Esophagus squamous epithelium (tissue), 5 donors: ENCODE measurements at regions not wholly inside any gene's neighbourhood (a gene's known extent, or its start where the extent isn't known, plus 50 kb on each side); places are given as distances from the start of the nearest gene placed in this dataset.

Experiments used
- DNase-seq: peaks from one replicate; lab custom pipeline; 2025; lab: John Stamatoyannopoulos, UW
- H3K27ac ChIP-seq, 4 donors: fragments of 200-600 bp; sonication (generic); one replicate each; pipeline ENCODE4 v1.5.1; 2016 to 2019; ENCODE audit warnings: mild to moderate bottlenecking in 1 of 4
- H3K27me3 ChIP-seq, 4 donors: fragments of 200-600 bp; sonication (generic); 1 replicate in 3 of 4; 2 replicates in 1 of 4; pipeline versions ENCODE4 v1.5.1 to v1.6.0; 2017 to 2021; ENCODE audit warnings: antibody characterized with exemption in 1 of 4
- H3K36me3 ChIP-seq, 3 donors: fragments of 200-600 bp; sonication (generic); one replicate each; pipeline ENCODE4 v1.5.1; 2016 to 2019
- H3K4me1 ChIP-seq, 3 donors: fragments of 200-600 bp; sonication (generic); one replicate each; pipeline ENCODE4 v1.5.1; 2017 to 2019
- H3K4me3 ChIP-seq, 4 donors: fragments of 200-600 bp; sonication (generic); 1 replicate in 3 of 4; 2 replicates in 1 of 4; pipeline ENCODE4 v1.5.1; 2016 to 2019; ENCODE audit warnings: mild to moderate bottlenecking in 2 of 4, moderate library complexity in 1 of 4
- H3K9me3 ChIP-seq, 3 donors: fragments of 200-600 bp; sonication (generic); one replicate each; pipeline ENCODE4 v1.5.1; 2016 to 2019
- CTCF ChIP-seq, 6 experiments: fragments of 450-650 bp in 4 of 6; fragments of 200-600 bp in 2 of 6; sonication (generic) in 2 of 6; IDR thresholded peaks; one replicate each; pipeline ENCODE4 v1.5.1; 2016 to 2019; ENCODE audit warnings: antibody characterized with exemption in 6 of 6, mild to moderate bottlenecking in 4 of 6, moderate library complexity in 4 of 6
- POLR2A ChIP-seq, 4 donors: fragments of 450-650 bp; IDR thresholded peaks; one replicate each; pipeline ENCODE4 v1.6.1; 2017; ENCODE audit warnings: antibody characterized with exemption in 4 of 4, mild to moderate bottlenecking in 4 of 4, moderate library complexity in 3 of 4
- WGBS, 2 donors: methylation state at CpG; one replicate each; pipeline ENCODE4 v1.1.5; 2018; 5-methylcytosine and 5-hydroxymethylcytosine counted together
- intact Hi-C: fragments of 100-400 bp; cut with DNase I; formaldehyde crosslinking; loops from one replicate; pipeline ENCODE4 v1.15.0; 2022
- donor health status: DM: yes; HTN: yes; CAD: no.

GRCh38 chr10:45564303-45564959 lies 108.1 kb downstream of the ZFAND4 start:
- no peak for DNase-seq
- Histone ChIP-seq H3K4me3 (no peak overlapping the region), H3K4me1 (peaks cover 0 to 9% (median 0%) of the 10 kb centered on the region in 3 donors), H3K27ac (no peak overlapping the region), H3K27me3 (no peaks in the 10 kb centered on the region), H3K9me3 (no peaks in the 10 kb centered on the region), H3K36me3 (peaks cover 0 to 5% (median 0%) of the 10 kb centered on the region in 3 donors)
- TF ChIP-seq POLR2A (IDR thresholded peaks at IDR 0.05) (no peak), CTCF (IDR thresholded peaks at IDR 0.05) (no peak)
- WGBS, 2 donors: 87 to 97% methylated on average over 3 of the region's 3 CpGs
- intact Hi-C loops: no loop called here

- no peak for DNase-seq
- H3K27ac ChIP-seq: no peak overlapping the region
- no peaks in the 10 kb centered on the region for H3K9me3 ChIP-seq
- H3K36me3 ChIP-seq: peaks cover 0 to 5% (median 0%) of the 10 kb centered on the region in 3 donors
- intact Hi-C loops: no loop called here
- TF ChIP-seq CTCF (IDR thresholded peaks at IDR 0.05): no peak
- TF ChIP-seq POLR2A (IDR thresholded peaks at IDR 0.05): no peak
- H3K27me3 ChIP-seq: no peaks in the 10 kb centered on the region
- no peak overlapping the region for H3K4me3 ChIP-seq
- H3K4me1 ChIP-seq: peaks cover 0 to 18% (median 0%) of the 10 kb centered on the region in 3 donors
Measured at GRCh38 chr10:45561952-45562351, 110.6 kb downstream of the ZFAND4 start.

GRCh38 chr10:45560262-45560661 lies 112.3 kb downstream of the ZFAND4 start:
- Histone ChIP-seq H3K27ac (no peak overlapping the region), H3K4me3 (no peak overlapping the region), H3K27me3 (no peaks in the 10 kb centered on the region), H3K9me3 (no peaks in the 10 kb centered on the region), H3K36me3 (peaks cover 0 to 5% (median 0%) of the 10 kb centered on the region in 3 donors), H3K4me1 (peaks cover 0 to 18% (median 0%) of the 10 kb centered on the region in 3 donors)
- intact Hi-C loops: no loop called here
- TF ChIP-seq CTCF (IDR thresholded peaks at IDR 0.05) (no peak), POLR2A (IDR thresholded peaks at IDR 0.05) (no peak)
- DNase-seq: no peak
- whole genome bisulfite sequencing, 2 donors: 85 to 90% methylated on average over 6 to 10 of the region's 10 CpGs

- TF ChIP-seq POLR2A (IDR thresholded peaks at IDR 0.05) (no peak), CTCF (IDR thresholded peaks at IDR 0.05) (no peak)
- intact Hi-C loops: no loop called here
- no peak overlapping the region for H3K27ac ChIP-seq
Measured at GRCh38 chr10:45558425-45558824, 114.1 kb downstream of the ZFAND4 start.

GRCh38 chr10:45557275-45557905 lies 115.2 kb downstream of the ZFAND4 start:
- 61 to 64% methylated on average over 9 of the region's 9 CpGs for WGBS, 2 donors
- no peak for DNase-seq
- Histone ChIP-seq H3K4me1 (peaks cover 0 to 25% (median 6%) of the 10 kb centered on the region in 3 donors), H3K27me3 (no peaks in the 10 kb centered on the region), H3K36me3 (peaks cover 0 to 5% (median 0%) of the 10 kb centered on the region in 3 donors), H3K4me3 (no peak overlapping the region), H3K27ac (no peak overlapping the region), H3K9me3 (no peaks in the 10 kb centered on the region)
- intact Hi-C loops: no loop called here
- TF ChIP-seq POLR2A (IDR thresholded peaks at IDR 0.05) (no peak), CTCF (IDR thresholded peaks at IDR 0.05) (no peak)

More at GRCh38 chr10:45558425-45558824, 114.1 kb downstream of the ZFAND4 start:
- DNase-seq: no peak
- no peak overlapping the region for H3K4me3 ChIP-seq
- H3K9me3 ChIP-seq: no peaks in the 10 kb centered on the region
- WGBS, 2 donors: 75 to 87% methylated on average over 7 of the region's 7 CpGs
- H3K27me3 ChIP-seq: no peaks in the 10 kb centered on the region
- H3K4me1 ChIP-seq: peaks cover 0 to 23% (median 5%) of the 10 kb centered on the region in 3 donors
- H3K36me3 ChIP-seq: peaks cover 0 to 5% (median 0%) of the 10 kb centered on the region in 3 donors
